HG02884 (cell line): ENCODE measurements at regions not wholly inside any gene's neighbourhood (a gene's known extent, or its start where the extent isn't known, plus 50 kb on each side); places are given as distances from the start of the nearest gene placed in this dataset.
"Not testable (repeated sequence)": the region's sequence is repeated elsewhere in the genome, so short reads cannot be mapped to it uniquely, and the experiment has no call there.

ENCODE experiments used
- ATAC-seq: cut with Tn5 transposase; IDR thresholded peaks from one replicate; pipeline ENCODE4 v1.9.1; 2021; ENCODE audit warnings: mild to moderate bottlenecking, moderate library complexity; ENCODE audit not compliant: unreplicated experiment

GRCh38 chr10:76815505-76815904 lies 822.1 kb downstream of the KCNMA1 start:
- not testable (repeated sequence) for ATAC-seq

- ATAC-seq, result no peak
Observed at GRCh38 chr10:76811430-76811829, 826.2 kb downstream of the KCNMA1 start.

GRCh38 chr10:76788452-76788811 lies 849.2 kb downstream of the KCNMA1 start:
- no peak for ATAC-seq

GRCh38 chr10:76787746-76788451 lies 849.7 kb downstream of the KCNMA1 start:
- no peak for ATAC-seq

GRCh38 chr10:76786504-76787072 lies 851.0 kb downstream of the KCNMA1 start:
- ATAC-seq, result no peak

GRCh38 chr10:76784076-76784475 lies 853.5 kb downstream of the KCNMA1 start:
- ATAC-seq, result no peak

- ATAC-seq, result no peak
Observed at GRCh38 chr10:76779796-76780301, 857.8 kb downstream of the KCNMA1 start.

- no peak for ATAC-seq
Observed at GRCh38 chr10:76778914-76779795, 858.5 kb downstream of the KCNMA1 start.

- no peak for ATAC-seq
Observed at GRCh38 chr10:76774987-76775603, 862.5 kb downstream of the KCNMA1 start.

- no peak for ATAC-seq
Observed at GRCh38 chr10:76769582-76769981, 868.0 kb downstream of the KCNMA1 start.

- ATAC-seq, result no peak
Observed at GRCh38 chr10:76769161-76769560, 868.4 kb downstream of the KCNMA1 start.

GRCh38 chr10:76766682-76767081 lies 870.9 kb downstream of the KCNMA1 start:
- no peak for ATAC-seq

GRCh38 chr10:76764921-76765320 lies 872.7 kb downstream of the KCNMA1 start:
- ATAC-seq, result not testable (repeated sequence)

- ATAC-seq, result no peak
Observed at GRCh38 chr10:76764177-76764576, 873.4 kb downstream of the KCNMA1 start.

- no peak for ATAC-seq
Observed at GRCh38 chr10:76763376-76763775, 874.2 kb downstream of the KCNMA1 start.

GRCh38 chr10:76759681-76760080 lies 877.9 kb downstream of the KCNMA1 start:
- no peak for ATAC-seq

GRCh38 chr10:76743169-76743568 lies 894.4 kb downstream of the KCNMA1 start:
- ATAC-seq, result no peak

- no peak for ATAC-seq
Observed at GRCh38 chr10:76740514-76740913, 897.1 kb downstream of the KCNMA1 start.

- no peak for ATAC-seq
Observed at GRCh38 chr10:76738991-76739390, 898.6 kb downstream of the KCNMA1 start.

GRCh38 chr10:76736815-76737618 lies 900.6 kb downstream of the KCNMA1 start:
- ATAC-seq, result no peak
